Jurkat, Clone E6-1 (cell line): ENCODE measurements at regions not wholly inside any gene's neighbourhood (a gene's known extent, or its start where the extent isn't known, plus 50 kb on each side); places are given as distances from the start of the nearest gene placed in this dataset.

ENCODE experiments used
- DNase-seq: peaks from one replicate; pipeline ENCODE4 v3.0.0-alpha.2; 2011; ENCODE audit warnings: low read depth, low spot score
- H3K4me3 ChIP-seq: 2 replicates; pipeline ENCODE4 v1.5.1; 2011; ENCODE audit warnings: mild to moderate bottlenecking, low read length, control low read depth, moderate library complexity

DNA sequence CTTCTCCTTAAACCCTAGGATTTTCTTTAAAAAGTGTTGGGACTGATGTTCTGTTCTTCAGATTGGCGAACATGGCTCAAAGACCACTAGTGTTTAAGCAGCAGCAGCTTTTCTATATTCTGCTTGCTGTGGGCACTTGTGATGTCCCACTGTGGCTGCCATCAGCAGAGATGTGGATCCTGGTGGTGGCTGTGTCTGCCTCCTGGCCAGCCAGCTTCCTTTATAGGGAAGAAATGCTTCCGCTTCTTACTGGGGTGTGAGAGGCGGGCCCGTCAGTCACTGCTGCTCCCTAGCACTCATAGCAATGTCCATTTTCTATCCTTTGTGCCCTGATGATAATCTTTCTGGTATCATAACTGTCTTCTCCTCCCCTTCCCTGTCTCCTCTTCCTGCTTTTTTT lies 66.7 kb upstream of the ESR1 start:
- no peak for DNase-seq
- no peak overlapping the region for H3K4me3 ChIP-seq

DNA sequence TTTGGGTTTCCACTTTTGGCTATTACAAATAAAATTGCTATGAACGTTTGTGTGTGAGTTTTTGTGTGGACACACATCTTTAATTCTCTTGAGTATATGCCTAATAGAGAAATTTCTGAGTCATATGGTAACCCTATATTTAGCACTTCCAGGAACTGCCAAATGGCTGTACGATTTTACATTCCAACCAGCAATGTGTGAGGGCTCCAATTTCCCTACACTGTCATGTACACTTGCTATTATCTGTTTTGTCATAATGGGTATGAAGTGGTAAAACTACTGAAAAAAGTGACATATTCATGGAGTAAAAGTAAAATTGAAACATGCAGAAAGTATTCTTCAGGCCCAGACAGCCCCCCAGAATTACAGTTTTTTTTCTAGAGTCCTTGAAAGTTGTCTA lies 59.6 kb upstream of the ESR1 start:
- DNase-seq, result no peak

DNA sequence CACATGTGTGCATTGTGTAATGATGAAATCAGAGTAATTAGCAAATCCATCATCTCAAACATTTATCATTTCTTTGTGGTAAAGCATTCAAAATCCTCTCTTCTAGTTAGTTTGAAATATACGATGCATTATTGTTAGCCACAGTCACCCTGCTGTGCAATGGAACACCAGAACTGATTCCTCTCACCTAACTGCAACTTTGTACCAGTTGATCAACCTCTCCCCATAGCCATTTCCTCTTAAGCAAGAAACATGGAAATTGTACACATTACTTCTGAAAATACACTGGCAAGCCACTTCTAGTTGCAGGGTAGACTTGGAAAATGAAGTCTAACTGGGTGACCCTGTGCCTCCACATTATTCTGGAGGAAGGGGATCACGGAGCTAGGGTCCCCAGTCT lies 58.1 kb upstream of the ESR1 start:
- no peak overlapping the region for H3K4me3 ChIP-seq
- no peak for DNase-seq

More for the DNA sequence above, 59.6 kb upstream of the ESR1 start:
- H3K4me3 ChIP-seq, result no peak overlapping the region

GRCh38 chr6:151753581-151753980 lies 53.9 kb upstream of the ESR1 start:
- DNase-seq, result no peak
- no peak overlapping the region for H3K4me3 ChIP-seq

GRCh38 chr6:151757506-151757955 lies 50.0 kb upstream of the ESR1 start:
- no peak for DNase-seq
- no peak overlapping the region for H3K4me3 ChIP-seq
